Erythroblast (primary cell): ENCODE measurements at regions not wholly inside any gene's neighbourhood (a gene's known extent, or its start where the extent isn't known, plus 50 kb on each side); places are given as distances from the start of the nearest gene placed in this dataset.

Experiments
- GATA1 ChIP-seq: IDR thresholded peaks from 2 replicates; pipeline ENCODE4 v1.6.1; 2011; ENCODE audit warnings: low read depth, mild to moderate bottlenecking, control low read depth, low read length, moderate library complexity
- POLR2A ChIP-seq: IDR thresholded peaks from 2 replicates; pipeline ENCODE4 v1.6.1; 2011; ENCODE audit warnings: mild to moderate bottlenecking, low read length

- TF ChIP-seq POLR2A (no peak), GATA1 (no peak)
These were observed 1213.7 kb downstream of the KCNT2 start for GRCh38 chr1:195394567-195394966.
